H1 (cell line): ENCODE measurements at regions not wholly inside any gene's neighbourhood (a gene's known extent, or its start where the extent isn't known, plus 50 kb on each side); places are given as distances from the start of the nearest gene placed in this dataset.

Source experiments
- CTCF ChIA-PET: fragments of 300-600 bp; sonication (Branson Sonifier 250); formaldehyde crosslinking; loops from one replicate; lab custom pipeline; 2021; ENCODE audit not compliant: partially characterized antibody; lab: Charles Lee
- POLR2A ChIA-PET: fragments of 300-600 bp; sonication (Branson Sonifier 250); formaldehyde crosslinking; loops from one replicate; lab custom pipeline; 2021; ENCODE audit warnings: inconsistent platforms; ENCODE audit not compliant: partially characterized antibody; lab: Charles Lee
- DNase-seq, 2 experiments: peaks; one replicate each; pipeline versions ENCODE4 v3.0.0 to v3.0.0-alpha.2; 2010 to 2022; ENCODE audit warnings: low spot score in 2 of 2, low read depth in 1 of 2, mixed read lengths in 1 of 2
- FAIRE-seq: peaks from 2 replicates; lab custom pipeline; 2011; peaks lifted over from hg19 to GRCh38; lab: Jason Lieb, UNC
- H2AFZ ChIP-seq: 2 replicates; pipeline ENCODE4 v1.8.1; 2012; ENCODE audit warnings: low read length, inconsistent platforms
- H2AK5ac ChIP-seq: 2 replicates; pipeline ENCODE4 v1.6.1; 2013; ENCODE audit warnings: low read depth, low read length
- H2BK120ac ChIP-seq: replicated peaks from 2 replicates; pipeline ENCODE3; 2013; ENCODE audit warnings: low read depth, low read length, inconsistent platforms
- H2BK12ac ChIP-seq: 2 replicates; pipeline ENCODE4 v1.6.1; 2013; ENCODE audit warnings: low read depth, low read length
- H2BK15ac ChIP-seq: 2 replicates; pipeline ENCODE4 v1.6.1; 2013; ENCODE audit warnings: low read length
- H2BK20ac ChIP-seq: 2 replicates; pipeline ENCODE4 v1.6.1; 2013; ENCODE audit warnings: low read length
- H2BK5ac ChIP-seq: 2 replicates; pipeline ENCODE4 v1.6.1; 2013; ENCODE audit warnings: low read depth, low read length
- H3K14ac ChIP-seq: 2 replicates; pipeline ENCODE4 v1.6.1; 2013; ENCODE audit warnings: inconsistent platforms; ENCODE audit not compliant: insufficient read length
- H3K18ac ChIP-seq: 2 replicates; pipeline ENCODE4 v1.6.1; 2013; ENCODE audit warnings: low read length; ENCODE audit errors: extremely low read depth
- H3K23ac ChIP-seq: 2 replicates; pipeline ENCODE4 v1.6.1; 2013; ENCODE audit warnings: inconsistent platforms; ENCODE audit not compliant: insufficient read length
- H3K23me2 ChIP-seq: 2 replicates; pipeline ENCODE4 v1.6.1; 2013; ENCODE audit warnings: low read depth, low read length
- H3K27ac ChIP-seq: 2 replicates; pipeline ENCODE4 v1.6.1; 2011; ENCODE audit warnings: low read depth, low read length, inconsistent platforms
- H3K27me3 ChIP-seq, 4 experiments: replicated peaks in 1 of 4; 1 replicate in 1 of 4; 2 replicates in 3 of 4; pipeline versions ENCODE4 v1.6.1 to v1.8.1; 2011 to 2013; ENCODE audit warnings: low read length in 3 of 4, mild to moderate bottlenecking in 3 of 4, inconsistent platforms in 2 of 4, mixed read lengths in 2 of 4, moderate library complexity in 1 of 4; ENCODE audit not compliant: control insufficient read depth in 3 of 4, insufficient read depth in 3 of 4; ENCODE audit errors: extremely low read depth in 1 of 4
- H3K36me3 ChIP-seq, 4 experiments: 2 replicates each; pipeline versions ENCODE4 v1.6.1 to v1.8.1; 2011 to 2013; ENCODE audit warnings: mild to moderate bottlenecking in 4 of 4, low read length in 3 of 4, moderate library complexity in 2 of 4, control low read depth in 1 of 4, inconsistent platforms in 1 of 4; ENCODE audit not compliant: insufficient read depth in 4 of 4, control insufficient read depth in 2 of 4
- H3K4ac ChIP-seq: replicated peaks from 2 replicates; pipeline ENCODE3; 2013; ENCODE audit warnings: low read length, low read depth, mixed read lengths, inconsistent platforms; ENCODE audit not compliant: insufficient read length
- H3K4me1 ChIP-seq, 4 experiments: replicated peaks in 1 of 4; 1 replicate in 1 of 4; 2 replicates in 3 of 4; pipeline versions ENCODE4 v1.6.1 to v1.8.1; 2011 to 2013; ENCODE audit warnings: low read length in 3 of 4, inconsistent platforms in 2 of 4, mixed read lengths in 1 of 4; ENCODE audit not compliant: insufficient read depth in 4 of 4, control insufficient read depth in 3 of 4
- H3K4me2 ChIP-seq, 2 experiments: 2 replicates each; pipeline versions ENCODE4 v1.6.1 to v1.8.1; 2011 to 2013; ENCODE audit warnings: low read depth in 2 of 2, low read length in 2 of 2, control low read depth in 1 of 2, inconsistent platforms in 1 of 2, mild to moderate bottlenecking in 1 of 2; ENCODE audit not compliant: insufficient read depth in 1 of 2
- H3K4me3 ChIP-seq, 4 experiments: fragments of 200-600, 300-600 bp in 1 of 4; sonication (generic), shearing (Covaris generic), sonication (Bioruptor Twin) in 1 of 4; 2 replicates each; pipeline versions ENCODE4 v1.5.1 to v1.8.1; 2011 to 2016; ENCODE audit warnings: low read length in 4 of 4, low read depth in 3 of 4, control low read depth in 2 of 4, inconsistent platforms in 2 of 4, mild to moderate bottlenecking in 2 of 4, mixed read lengths in 1 of 4, moderate library complexity in 1 of 4; ENCODE audit not compliant: insufficient read depth in 2 of 4; ENCODE audit errors: extremely low read depth in 1 of 4
- H3K56ac ChIP-seq: replicated peaks from 2 replicates; pipeline ENCODE3; 2013; ENCODE audit warnings: low read depth, mild to moderate bottlenecking, mixed read lengths, low read length, inconsistent platforms; ENCODE audit not compliant: insufficient read length
- H3K79me1 ChIP-seq: 2 replicates; pipeline ENCODE4 v1.6.1; 2013; ENCODE audit warnings: low read depth, low read length, control low read depth
- H3K79me2 ChIP-seq, 2 experiments: 2 replicates each; pipeline versions ENCODE4 v1.6.1 to v1.8.1; 2012 to 2013; ENCODE audit warnings: low read length in 2 of 2, mild to moderate bottlenecking in 2 of 2, inconsistent platforms in 1 of 2; ENCODE audit not compliant: insufficient read depth in 2 of 2, control insufficient read depth in 1 of 2
- H3K9ac ChIP-seq, 4 experiments: replicated peaks in 1 of 4; 1 replicate in 1 of 4; 2 replicates in 3 of 4; pipeline versions ENCODE4 v1.6.1 to v1.8.1; 2011 to 2013; ENCODE audit warnings: low read depth in 3 of 4, low read length in 3 of 4, control low read depth in 2 of 4, mild to moderate bottlenecking in 2 of 4, moderate library complexity in 2 of 4, inconsistent platforms in 1 of 4; ENCODE audit errors: extremely low read depth in 1 of 4
- H3K9me3 ChIP-seq, 2 experiments: 2 replicates each; pipeline versions ENCODE4 v1.6.1 to v1.8.1; 2012 to 2013; ENCODE audit warnings: mild to moderate bottlenecking in 2 of 2, moderate library complexity in 2 of 2, control low read depth in 1 of 2, inconsistent platforms in 1 of 2, low read depth in 1 of 2, low read length in 1 of 2, mixed read lengths in 1 of 2; ENCODE audit not compliant: insufficient read depth in 2 of 2
- H4K20me1 ChIP-seq, 2 experiments: replicated peaks in 1 of 2; 2 replicates each; pipeline versions ENCODE3 to v1.8.1; 2011 to 2013; ENCODE audit warnings: inconsistent platforms in 2 of 2, low read length in 2 of 2, mild to moderate bottlenecking in 1 of 2; ENCODE audit not compliant: insufficient read depth in 2 of 2, control insufficient read depth in 1 of 2
- H4K5ac ChIP-seq: 2 replicates; pipeline ENCODE4 v1.6.1; 2013; ENCODE audit warnings: low read length, low read depth, mixed read lengths, inconsistent platforms; ENCODE audit not compliant: insufficient read length
- H4K8ac ChIP-seq: 2 replicates; pipeline ENCODE4 v1.8.0; 2013; ENCODE audit warnings: mild to moderate bottlenecking, moderate library complexity, low read length, inconsistent platforms; ENCODE audit not compliant: insufficient read depth; ENCODE audit errors: extremely low read depth
- H4K91ac ChIP-seq: replicated peaks from 2 replicates; pipeline ENCODE3; 2013; ENCODE audit warnings: low read length, mixed read lengths, inconsistent platforms; ENCODE audit not compliant: insufficient read length
- BRCA1 ChIP-seq: IDR thresholded peaks from 2 replicates; pipeline ENCODE4 v1.6.1; 2012; ENCODE audit warnings: low read depth, low read length, improper control_type of control experiment
- CHD2 ChIP-seq: IDR thresholded peaks from 2 replicates; pipeline ENCODE4 v1.6.1; 2012; ENCODE audit warnings: low read length, improper control_type of control experiment
- E2F6 ChIP-seq: IDR thresholded peaks from 2 replicates; pipeline ENCODE4 v1.6.1; 2012; ENCODE audit warnings: inconsistent platforms
- EGR1 ChIP-seq: IDR thresholded peaks from 2 replicates; pipeline ENCODE4 v1.6.1; 2011; ENCODE audit warnings: low read depth, low read length, borderline replicate concordance
- EZH2 ChIP-seq: fragments of 200-600 bp; sonication (generic); IDR thresholded peaks from 2 replicates; pipeline ENCODE4 v1.7.1; 2012; ENCODE audit warnings: low read depth, mild to moderate bottlenecking, moderate library complexity, low read length, inconsistent platforms; ENCODE audit not compliant: severe bottlenecking
- JUN ChIP-seq: IDR thresholded peaks from 2 replicates; pipeline ENCODE4 v1.6.1; 2011; ENCODE audit warnings: low read depth, mild to moderate bottlenecking, improper control_type of control experiment, low read length
- MAFK ChIP-seq: IDR thresholded peaks from 2 replicates; pipeline ENCODE4 v1.6.1; 2012; ENCODE audit warnings: low read depth, mild to moderate bottlenecking, improper control_type of control experiment, low read length
- POU5F1 ChIP-seq: IDR thresholded peaks from 2 replicates; pipeline ENCODE4 v1.6.1; 2011; ENCODE audit warnings: low read depth, mild to moderate bottlenecking, low read length, moderate library complexity
- SIN3A ChIP-seq, 2 experiments: IDR thresholded peaks in 1 of 2; conservative IDR thresholded peaks in 1 of 2; 2 replicates each; pipeline ENCODE4 v1.6.1; 2011 to 2012; ENCODE audit warnings: low read length in 2 of 2, improper control_type of control experiment in 1 of 2, low read depth in 1 of 2, mild to moderate bottlenecking in 1 of 2
- SIX5 ChIP-seq: IDR thresholded peaks from 2 replicates; pipeline ENCODE4 v1.6.1; 2011; ENCODE audit warnings: mild to moderate bottlenecking, low read depth, low read length
- TAF1 ChIP-seq: IDR thresholded peaks from 2 replicates; pipeline ENCODE4 v1.6.1; 2011; ENCODE audit warnings: mild to moderate bottlenecking, low read depth, low read length
- TBP ChIP-seq: IDR thresholded peaks from 2 replicates; pipeline ENCODE4 v1.6.1; 2011; ENCODE audit warnings: low read depth, low read length, improper control_type of control experiment
- WGBS, 2 experiments: shearing (Covaris generic) in 1 of 2; methylation state at CpG; one replicate each; pipeline versions ENCODE4 v1.1.6 to v1.1.7; 2013 to 2015; ENCODE audit warnings: low lambda C conversion rate in 2 of 2, mixed read lengths in 2 of 2, inconsistent platforms in 1 of 2, low coverage in 1 of 2, missing lambda C conversion rate in 1 of 2; ENCODE audit not compliant: insufficient replicate concordance in 2 of 2, insufficient coverage in 1 of 2, insufficient read length in 1 of 2; ENCODE audit errors: extremely low coverage in 1 of 2, missing lambda C conversion rate in 1 of 2; 5-methylcytosine and 5-hydroxymethylcytosine counted together

GRCh38 chr1:29671446-29672356, 435.4 kb downstream of the PTPRU start:
- POLR2A ChIA-PET, result no interaction called here
- TF ChIP-seq E2F6 (no peak), CHD2 (no peak), EZH2 (no peak), EGR1 (no peak), JUN (no peak), POU5F1 (no peak), BRCA1 (no peak), MAFK (no peak), SIX5 (no peak), SIN3A (conservative IDR thresholded peaks at IDR 0.05 in 1 of 2, IDR thresholded peaks at IDR 0.05 in 1 of 2; ENCODE audit: low read depth in 1 of 2, low read length in 2 of 2) (no peak), TBP (no peak), TAF1 (no peak)

More at GRCh38 chr1:29671446-29672356, 435.4 kb downstream of the PTPRU start:
- Histone ChIP-seq H2BK12ac (peak overlapping the region; percentile 46; the same call in 1 of the 2 replicates), H2AK5ac (no peak overlapping the region), H2BK15ac (no peak overlapping the region), H3K9ac (no peak overlapping the region), H3K18ac (no peak overlapping the region), H3K4ac (no peak overlapping the region), H3K23me2 (no peaks in the 10 kb centered on the region), H3K79me1 (no peaks in the 10 kb centered on the region), H3K36me3 (no peaks in the 10 kb centered on the region), H3K9me3 (no peaks in the 10 kb centered on the region), H3K79me2 (no peaks in the 10 kb centered on the region), H2BK120ac (no peak overlapping the region), H4K8ac (no peak overlapping the region), H4K91ac (no peak overlapping the region), H3K27ac (no peak overlapping the region), H2BK5ac (no peak overlapping the region), H4K5ac (no peak overlapping the region), H3K56ac (no peak overlapping the region), H3K4me1 (no peaks in the 10 kb centered on the region), H2AFZ (no peak overlapping the region), H3K14ac (no peak overlapping the region), H3K4me3 (no peak overlapping the region), H3K4me2 (no peak overlapping the region), H3K27me3 (no peaks in the 10 kb centered on the region), H4K20me1 (no peaks in the 10 kb centered on the region), H2BK20ac (no peak overlapping the region), H3K23ac (no peak overlapping the region)
- CTCF ChIA-PET, result interaction anchor here (1.1 to 3.9 kb wide), 2 partner anchors 16 to 32 kb away, joined by 3 to 22 read pairs; no protein-coding TSS in a partner anchor
- DNase-seq (peak in 1 of 2 experiments; percentile 19), FAIRE-seq (no peak)
- 91% methylated on average over 14 of the region's 14 CpGs; no CpG with 5 or more reads in 1 of the 2 experiments for WGBS, 2 experiments
